Lower leg skin (tissue), 3 donors: ENCODE measurements at regions not wholly inside any gene's neighbourhood (a gene's known extent, or its start where the extent isn't known, plus 50 kb on each side); places are given as distances from the start of the nearest gene placed in this dataset.

Source experiments
- CTCF ChIP-seq, 3 donors: fragments of 450-650 bp; IDR thresholded peaks; one replicate each; pipeline ENCODE4 v1.5.1; 2016; ENCODE audit warnings: antibody characterized with exemption in 3 of 3, mild to moderate bottlenecking in 3 of 3, moderate library complexity in 2 of 3
- POLR2A ChIP-seq, 2 donors: fragments of 450-650 bp; IDR thresholded peaks; one replicate each; pipeline ENCODE4 v1.6.1; 2016 to 2017; ENCODE audit warnings: antibody characterized with exemption in 2 of 2, mild to moderate bottlenecking in 1 of 2, moderate library complexity in 1 of 2

GRCh38 chr1:83131692-83131955 is 867.3 kb downstream of the TTLL7 start:
- no peak for TF ChIP-seq CTCF (IDR thresholded peaks at IDR 0.05)
- no peak for TF ChIP-seq POLR2A (IDR thresholded peaks at IDR 0.05)
